ENCODE measurements at regions not wholly inside any gene's neighbourhood (a gene's known extent, or its start where the extent isn't known, plus 50 kb on each side); places are given as distances from the start of the nearest gene placed in this dataset.
A peak's percentile ranks its signal among the peaks of the same experiment; 100 is the strongest.
"Not testable (repeated sequence)": the region's sequence is repeated elsewhere in the genome, so short reads cannot be mapped to it uniquely, and the experiment has no call there.

DNA sequence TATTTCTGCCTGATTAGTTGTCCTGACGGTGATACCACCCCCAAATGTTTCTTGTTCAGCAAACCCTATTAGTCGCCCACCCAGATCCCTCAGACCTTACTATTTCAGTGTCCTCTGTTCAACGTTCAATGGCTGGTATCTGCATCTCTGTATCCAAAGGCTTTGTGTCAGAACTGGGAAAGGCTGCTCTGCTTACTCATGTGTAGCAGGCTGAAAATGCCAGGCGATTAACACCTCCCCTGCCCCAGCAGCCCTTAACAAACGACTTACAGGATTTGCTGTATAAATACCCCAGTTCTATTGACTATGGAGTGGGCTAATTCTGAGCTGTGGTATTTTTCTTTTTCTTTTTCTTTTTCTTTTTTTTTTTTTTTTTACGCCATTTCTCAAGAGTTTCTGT is 415.0 kb downstream of the ZNF674 start:
- H3K27me3 ChIP-seq (ENCODE audit: control insufficient read depth in 1 of 2, insufficient read depth in 2 of 2, low read length in 2 of 2): no peaks in the 10 kb centered on the region
- WGBS, 2 donors: 68 to 75% methylated on average over 6 of the region's 6 CpGs
- no peak overlapping the region for H3K4me3 ChIP-seq (ENCODE audit: low read depth in 1 of 2, low read length in 2 of 2)
- H3K4me1 ChIP-seq (ENCODE audit: control insufficient read depth in 2 of 2, insufficient read depth in 2 of 2, low read length in 1 of 2): no peaks in the 10 kb centered on the region
- no peaks in the 10 kb centered on the region for H3K36me3 ChIP-seq (ENCODE audit: control insufficient read depth in 2 of 2, insufficient read depth in 2 of 2, low read length in 1 of 2)
- H3K9me3 ChIP-seq (ENCODE audit: control insufficient read depth in 2 of 2, insufficient read depth in 1 of 2, low read depth in 1 of 2, low read length in 1 of 2): no peaks in the 10 kb centered on the region
- H3K27ac ChIP-seq (ENCODE audit: low read depth in 2 of 2, low read length in 1 of 2): no peak overlapping the region

DNA sequence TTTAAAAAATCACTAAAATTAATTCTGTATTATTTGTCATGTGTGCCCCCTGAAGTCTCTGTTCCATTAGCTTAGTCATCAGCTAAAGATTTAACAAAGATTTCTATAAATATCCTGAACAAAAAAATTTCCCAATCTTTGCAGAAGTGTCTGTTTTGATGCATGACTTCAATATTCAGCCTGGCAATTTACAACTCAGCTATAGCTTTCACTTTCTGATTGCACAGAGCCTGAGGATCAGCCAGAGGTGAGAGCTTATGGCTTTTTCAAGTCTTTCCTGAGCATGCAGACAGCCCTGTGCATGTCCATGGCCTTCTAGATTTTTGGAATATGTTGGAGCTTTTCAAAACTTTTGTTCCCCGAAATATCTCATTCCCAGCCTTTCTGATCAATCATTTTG is 420.1 kb downstream of the ZNF674 start:
- no peaks in the 10 kb centered on the region for H3K27me3 ChIP-seq (ENCODE audit: control insufficient read depth in 1 of 2, insufficient read depth in 2 of 2, low read length in 2 of 2)
- H3K36me3 ChIP-seq (ENCODE audit: control insufficient read depth in 2 of 2, insufficient read depth in 2 of 2, low read length in 1 of 2): no peaks in the 10 kb centered on the region
- no peak overlapping the region for H3K4me3 ChIP-seq (ENCODE audit: low read depth in 1 of 2, low read length in 2 of 2)
- WGBS, 2 donors: 36 to 44% methylated on average over 1 of the region's 1 CpG
- H3K4me1 ChIP-seq (ENCODE audit: control insufficient read depth in 2 of 2, insufficient read depth in 2 of 2, low read length in 1 of 2): no peaks in the 10 kb centered on the region
- H3K9me3 ChIP-seq (ENCODE audit: control insufficient read depth in 2 of 2, insufficient read depth in 1 of 2, low read depth in 1 of 2, low read length in 1 of 2): no peaks in the 10 kb centered on the region
- no peak overlapping the region for H3K27ac ChIP-seq (ENCODE audit: low read depth in 2 of 2, low read length in 1 of 2)

DNA sequence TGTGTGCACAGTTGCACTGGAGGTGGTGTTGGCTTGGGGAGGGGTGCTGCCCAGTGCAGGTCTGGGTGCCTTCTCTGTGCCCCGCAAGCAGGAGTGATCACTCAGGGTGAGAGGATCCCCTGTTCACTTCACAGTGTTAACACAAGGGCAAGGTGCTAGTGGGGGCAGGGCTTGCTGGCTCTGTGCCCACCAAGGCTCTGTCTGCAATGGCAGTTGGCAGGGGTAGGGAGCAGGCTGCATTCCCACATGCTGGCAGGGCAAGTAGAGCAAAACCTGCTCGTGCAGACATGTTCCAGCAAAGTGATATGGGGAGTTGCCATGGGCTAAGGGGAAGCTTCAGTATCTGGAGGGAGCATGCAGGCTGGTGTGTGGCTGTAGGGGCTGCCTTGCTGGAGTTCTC is 428.0 kb downstream of the ZNF674 start:
- H3K9me3 ChIP-seq (ENCODE audit: control insufficient read depth in 2 of 2, insufficient read depth in 1 of 2, low read depth in 1 of 2, low read length in 1 of 2): no peaks in the 10 kb centered on the region
- H3K27ac ChIP-seq (ENCODE audit: low read depth in 2 of 2, low read length in 1 of 2): peak overlapping the region in 1 of 2 donors; percentile 33
- WGBS, 2 donors: 38 to 73% methylated on average over 2 of the region's 2 CpGs
- no peak overlapping the region for H3K4me3 ChIP-seq (ENCODE audit: low read depth in 1 of 2, low read length in 2 of 2)
- H3K27me3 ChIP-seq (ENCODE audit: control insufficient read depth in 1 of 2, insufficient read depth in 2 of 2, low read length in 2 of 2): no peaks in the 10 kb centered on the region
- H3K36me3 ChIP-seq (ENCODE audit: control insufficient read depth in 2 of 2, insufficient read depth in 2 of 2, low read length in 1 of 2): no peaks in the 10 kb centered on the region
- H3K4me1 ChIP-seq (ENCODE audit: control insufficient read depth in 2 of 2, insufficient read depth in 2 of 2, low read length in 1 of 2): peaks cover 5 to 8% of the 10 kb centered on the region in 2 donors

DNA sequence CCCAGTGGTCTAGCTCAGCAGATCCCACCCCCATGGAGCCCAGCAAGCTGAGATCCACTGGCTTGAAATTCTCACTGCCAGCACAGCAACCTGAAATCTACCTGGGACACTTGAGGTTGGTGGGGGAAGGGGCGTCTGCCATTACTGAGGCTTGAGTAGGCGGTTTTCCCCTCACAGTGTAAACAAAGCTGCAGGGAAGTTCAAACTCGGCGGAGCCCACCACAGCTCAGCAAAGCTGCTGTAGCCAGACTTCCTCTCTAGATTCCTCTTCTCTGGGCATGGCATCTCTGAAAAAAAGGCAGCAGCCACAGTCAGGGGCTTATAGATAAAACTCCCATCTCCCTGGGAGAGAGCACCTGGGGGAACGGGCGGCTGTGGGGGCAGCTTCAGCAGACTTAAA is 457.9 kb downstream of the ZNF674 start:
- not testable (repeated sequence) for H3K36me3 ChIP-seq (ENCODE audit: control insufficient read depth in 2 of 2, insufficient read depth in 2 of 2, low read length in 1 of 2); H3K27ac ChIP-seq (ENCODE audit: low read depth in 2 of 2, low read length in 1 of 2); H3K4me1 ChIP-seq (ENCODE audit: control insufficient read depth in 2 of 2, insufficient read depth in 2 of 2, low read length in 1 of 2); H3K27me3 ChIP-seq (ENCODE audit: control insufficient read depth in 1 of 2, insufficient read depth in 2 of 2, low read length in 2 of 2); H3K9me3 ChIP-seq (ENCODE audit: control insufficient read depth in 2 of 2, insufficient read depth in 1 of 2, low read depth in 1 of 2, low read length in 1 of 2); H3K4me3 ChIP-seq (ENCODE audit: low read depth in 1 of 2, low read length in 2 of 2)
- 70 to 73% methylated on average over 6 of the region's 6 CpGs for WGBS, 2 donors

DNA sequence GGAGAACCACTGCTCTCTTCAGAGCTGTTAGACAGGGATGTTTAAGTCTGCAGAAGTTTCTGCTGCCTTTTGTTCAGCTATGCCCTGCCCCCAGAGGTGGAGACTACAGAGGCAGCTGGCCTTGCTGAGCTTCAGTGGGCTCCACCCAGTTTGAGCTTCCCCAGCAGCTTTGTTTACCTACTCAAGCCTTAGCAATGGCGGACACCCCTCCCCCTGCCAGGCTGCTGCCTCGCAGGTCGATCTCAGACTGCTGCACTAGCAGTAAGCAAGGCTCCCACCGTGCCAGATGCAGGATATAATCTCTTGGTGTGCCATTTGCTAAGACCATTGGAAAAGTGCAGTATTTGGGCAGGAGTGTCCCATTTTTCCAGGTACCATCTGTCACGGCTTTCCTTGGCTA is 465.1 kb downstream of the ZNF674 start:
- H3K4me3 ChIP-seq (ENCODE audit: low read depth in 1 of 2, low read length in 2 of 2); H3K27ac ChIP-seq (ENCODE audit: low read depth in 2 of 2, low read length in 1 of 2); H3K4me1 ChIP-seq (ENCODE audit: control insufficient read depth in 2 of 2, insufficient read depth in 2 of 2, low read length in 1 of 2); H3K9me3 ChIP-seq (ENCODE audit: control insufficient read depth in 2 of 2, insufficient read depth in 1 of 2, low read depth in 1 of 2, low read length in 1 of 2); H3K27me3 ChIP-seq (ENCODE audit: control insufficient read depth in 1 of 2, insufficient read depth in 2 of 2, low read length in 2 of 2); H3K36me3 ChIP-seq (ENCODE audit: control insufficient read depth in 2 of 2, insufficient read depth in 2 of 2, low read length in 1 of 2): not testable (repeated sequence)
- WGBS, 2 donors: 91 to 92% methylated on average over 5 of the region's 5 CpGs

DNA sequence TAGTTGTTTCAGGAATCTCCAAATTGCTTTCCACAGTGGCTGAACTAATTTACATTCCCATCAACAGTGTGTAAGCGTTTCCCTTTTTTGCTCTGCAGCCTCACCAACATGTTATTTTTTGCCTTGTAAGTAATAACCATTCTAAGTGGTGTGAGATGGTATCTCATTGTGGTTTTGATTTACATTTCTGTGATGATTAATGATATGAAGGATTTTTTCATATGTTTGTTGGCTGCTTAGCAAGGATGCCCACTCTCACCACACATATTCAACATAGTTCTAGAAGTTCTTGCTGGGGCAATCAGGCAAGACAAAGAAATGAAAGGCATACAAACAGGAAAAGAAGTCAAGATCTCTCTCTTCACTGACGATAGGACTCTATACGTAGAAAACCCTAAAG is 472.4 kb downstream of the ZNF674 start:
- H3K9me3 ChIP-seq (ENCODE audit: control insufficient read depth in 2 of 2, insufficient read depth in 1 of 2, low read depth in 1 of 2, low read length in 1 of 2): no peaks in the 10 kb centered on the region
- no peaks in the 10 kb centered on the region for H3K4me1 ChIP-seq (ENCODE audit: control insufficient read depth in 2 of 2, insufficient read depth in 2 of 2, low read length in 1 of 2)
- no peak overlapping the region for H3K27ac ChIP-seq (ENCODE audit: low read depth in 2 of 2, low read length in 1 of 2)
- H3K27me3 ChIP-seq (ENCODE audit: control insufficient read depth in 1 of 2, insufficient read depth in 2 of 2, low read length in 2 of 2): no peaks in the 10 kb centered on the region
- no peak overlapping the region for H3K4me3 ChIP-seq (ENCODE audit: low read depth in 1 of 2, low read length in 2 of 2)
- no peaks in the 10 kb centered on the region for H3K36me3 ChIP-seq (ENCODE audit: control insufficient read depth in 2 of 2, insufficient read depth in 2 of 2, low read length in 1 of 2)
- WGBS, 2 donors: 71 to 82% methylated on average over 3 of the region's 3 CpGs

DNA sequence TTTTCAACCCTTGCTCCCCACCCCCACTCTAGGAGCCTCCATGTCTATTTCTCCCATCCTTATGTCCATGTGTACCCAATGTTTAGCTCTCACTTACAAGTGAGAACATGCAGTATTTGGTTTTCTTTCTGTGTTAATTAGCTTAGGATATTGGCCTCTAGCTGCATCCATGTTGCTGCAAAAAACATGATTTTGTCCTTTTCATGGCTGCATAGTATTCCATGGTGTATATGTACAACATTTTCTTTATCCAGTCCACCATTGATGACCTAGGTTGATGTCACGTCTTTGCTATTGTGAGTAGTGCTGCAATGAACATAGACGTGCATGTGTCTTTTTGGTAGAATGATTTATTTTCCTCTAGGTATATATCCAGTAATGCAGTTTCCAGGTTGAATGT is 472.8 kb downstream of the ZNF674 start:
- 66 to 84% methylated on average over 2 of the region's 2 CpGs for WGBS, 2 donors
- no peaks in the 10 kb centered on the region for H3K9me3 ChIP-seq (ENCODE audit: control insufficient read depth in 2 of 2, insufficient read depth in 1 of 2, low read depth in 1 of 2, low read length in 1 of 2)
- no peak overlapping the region for H3K27ac ChIP-seq (ENCODE audit: low read depth in 2 of 2, low read length in 1 of 2)
- no peaks in the 10 kb centered on the region for H3K36me3 ChIP-seq (ENCODE audit: control insufficient read depth in 2 of 2, insufficient read depth in 2 of 2, low read length in 1 of 2)
- no peak overlapping the region for H3K4me3 ChIP-seq (ENCODE audit: low read depth in 1 of 2, low read length in 2 of 2)
- H3K4me1 ChIP-seq (ENCODE audit: control insufficient read depth in 2 of 2, insufficient read depth in 2 of 2, low read length in 1 of 2): no peaks in the 10 kb centered on the region
- no peaks in the 10 kb centered on the region for H3K27me3 ChIP-seq (ENCODE audit: control insufficient read depth in 1 of 2, insufficient read depth in 2 of 2, low read length in 2 of 2)

DNA sequence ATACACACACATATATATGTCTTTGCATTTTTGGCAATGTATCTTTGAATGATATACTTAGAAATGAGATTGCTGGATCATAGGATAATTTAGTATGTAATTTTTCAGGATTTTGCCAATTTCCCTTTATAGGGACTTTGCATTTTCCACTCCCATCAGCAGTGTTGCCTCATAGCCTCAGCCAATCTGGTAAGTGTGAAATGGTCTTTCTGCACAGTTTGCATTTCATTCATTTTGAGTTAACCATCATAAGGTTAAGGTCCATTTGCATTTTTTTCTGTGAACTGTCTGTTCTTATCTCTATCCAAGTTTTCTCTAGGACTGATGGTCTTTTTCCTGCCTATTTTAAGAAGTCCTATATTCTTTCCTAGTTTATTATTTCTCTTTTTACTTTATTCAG is 474.8 kb downstream of the ZNF674 start:
- Histone ChIP-seq H3K27me3 (ENCODE audit: control insufficient read depth in 1 of 2, insufficient read depth in 2 of 2, low read length in 2 of 2) (no peaks in the 10 kb centered on the region), H3K4me3 (ENCODE audit: low read depth in 1 of 2, low read length in 2 of 2) (no peak overlapping the region), H3K27ac (ENCODE audit: low read depth in 2 of 2, low read length in 1 of 2) (no peak overlapping the region), H3K4me1 (ENCODE audit: control insufficient read depth in 2 of 2, insufficient read depth in 2 of 2, low read length in 1 of 2) (no peaks in the 10 kb centered on the region), H3K9me3 (ENCODE audit: control insufficient read depth in 2 of 2, insufficient read depth in 1 of 2, low read depth in 1 of 2, low read length in 1 of 2) (no peaks in the 10 kb centered on the region), H3K36me3 (ENCODE audit: control insufficient read depth in 2 of 2, insufficient read depth in 2 of 2, low read length in 1 of 2) (no peaks in the 10 kb centered on the region)

DNA sequence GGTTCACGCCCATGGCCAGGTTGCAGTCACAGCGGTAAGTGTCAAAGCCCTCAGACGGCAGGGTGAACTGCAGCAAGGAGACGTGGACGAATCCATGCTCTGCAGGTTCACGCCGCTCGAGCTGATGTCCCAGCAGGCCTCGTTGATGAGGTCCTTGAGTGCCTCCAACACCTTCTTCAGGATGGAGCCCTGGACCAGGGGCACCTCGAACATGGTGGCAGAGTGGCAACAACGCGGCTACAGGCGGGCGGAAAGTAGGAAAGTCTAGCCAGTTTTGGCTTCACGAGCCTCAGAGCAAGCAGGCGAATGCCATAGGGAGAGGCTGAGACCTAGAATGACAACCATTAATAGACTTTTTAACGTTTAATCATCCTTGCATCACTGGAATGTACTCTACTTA is 485.9 kb downstream of the ZNF674 start:
- Histone ChIP-seq H3K9me3 (ENCODE audit: control insufficient read depth in 2 of 2, insufficient read depth in 1 of 2, low read depth in 1 of 2, low read length in 1 of 2) (no peaks in the 10 kb centered on the region), H3K36me3 (ENCODE audit: control insufficient read depth in 2 of 2, insufficient read depth in 2 of 2, low read length in 1 of 2) (no peaks in the 10 kb centered on the region), H3K27ac (ENCODE audit: low read depth in 2 of 2, low read length in 1 of 2) (no peak overlapping the region), H3K27me3 (ENCODE audit: control insufficient read depth in 1 of 2, insufficient read depth in 2 of 2, low read length in 2 of 2) (no peaks in the 10 kb centered on the region), H3K4me1 (ENCODE audit: control insufficient read depth in 2 of 2, insufficient read depth in 2 of 2, low read length in 1 of 2) (no peaks in the 10 kb centered on the region), H3K4me3 (ENCODE audit: low read depth in 1 of 2, low read length in 2 of 2) (no peak overlapping the region)
- 82 to 92% methylated on average over 17 of the region's 17 CpGs for WGBS, 2 donors

DNA sequence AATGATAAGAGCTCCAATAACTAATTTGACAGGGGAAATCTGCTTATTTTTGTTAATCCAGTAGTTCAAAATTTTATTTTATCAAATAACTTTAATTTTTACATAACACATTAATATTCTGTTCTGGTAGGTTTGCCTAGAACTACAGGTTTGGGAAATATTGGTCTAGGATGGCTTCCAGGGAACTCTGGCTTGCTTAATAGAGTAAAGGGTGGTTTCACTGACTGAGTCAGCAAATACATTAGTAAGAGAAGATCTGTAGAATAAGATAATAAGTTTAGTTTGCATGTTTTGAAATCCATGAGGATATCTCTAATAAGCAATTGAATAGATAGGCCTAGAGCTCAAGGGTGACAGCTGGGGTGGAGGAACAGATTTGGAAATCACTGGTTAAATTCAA is 500.7 kb downstream of the ZNF674 start:
- H3K36me3 ChIP-seq (ENCODE audit: control insufficient read depth in 2 of 2, insufficient read depth in 2 of 2, low read length in 1 of 2): no peaks in the 10 kb centered on the region
- H3K27me3 ChIP-seq (ENCODE audit: control insufficient read depth in 1 of 2, insufficient read depth in 2 of 2, low read length in 2 of 2): no peaks in the 10 kb centered on the region
- H3K9me3 ChIP-seq (ENCODE audit: control insufficient read depth in 2 of 2, insufficient read depth in 1 of 2, low read depth in 1 of 2, low read length in 1 of 2): peaks cover 0 to 2% of the 10 kb centered on the region in 2 donors
- no peak overlapping the region for H3K27ac ChIP-seq (ENCODE audit: low read depth in 2 of 2, low read length in 1 of 2)
- no peaks in the 10 kb centered on the region for H3K4me1 ChIP-seq (ENCODE audit: control insufficient read depth in 2 of 2, insufficient read depth in 2 of 2, low read length in 1 of 2)
- no peak overlapping the region for H3K4me3 ChIP-seq (ENCODE audit: low read depth in 1 of 2, low read length in 2 of 2)

Measured in esophagus (tissue), 2 donors.